ENCODE measurements at regions not wholly inside any gene's neighbourhood (a gene's known extent, or its start where the extent isn't known, plus 50 kb on each side); places are given as distances from the start of the nearest gene placed in this dataset.

DNA sequence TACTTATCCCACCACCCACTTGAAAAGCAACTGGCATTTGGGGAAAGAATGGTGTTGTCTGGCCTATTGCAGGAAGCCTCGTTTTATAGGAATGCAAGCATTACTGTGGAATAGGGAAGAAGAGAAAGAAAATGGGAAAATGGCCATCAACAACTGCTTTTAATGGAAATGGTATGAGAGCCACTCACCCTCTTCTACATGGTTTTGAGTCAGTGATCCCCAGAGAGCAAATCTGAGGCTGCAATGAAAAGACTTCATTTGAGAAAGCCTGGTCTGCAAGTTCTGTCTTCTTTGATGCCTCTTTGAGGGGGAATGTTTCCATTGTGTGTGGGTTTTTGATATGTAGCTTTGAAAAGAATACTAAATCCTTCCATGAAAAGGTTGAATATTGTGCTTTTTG is 172.3 kb upstream of the HDDC2 start:
- H3K79me2 ChIP-seq (ENCODE audit: control insufficient read depth, insufficient read depth, low read length) = no peaks in the 10 kb centered on the region
- no peak overlapping the region for H3K9ac ChIP-seq (replicated peaks; ENCODE audit: extremely low read depth, insufficient read depth, low read length)
- H3K4me1 ChIP-seq (ENCODE audit: control insufficient read depth, extremely low read depth, insufficient read depth, low read length) = no peaks in the 10 kb centered on the region

More for the DNA sequence above, 172.3 kb upstream of the HDDC2 start:
- H3K36me3 ChIP-seq (ENCODE audit: control insufficient read depth in 2 of 2, extremely low read depth in 1 of 2, insufficient read depth in 2 of 2, low read length in 2 of 2) = no peaks in the 10 kb centered on the region
- H3K9me3 ChIP-seq (replicated peaks; ENCODE audit: control insufficient read depth, insufficient read depth, low read length) = no peaks in the 10 kb centered on the region
- H3K27me3 ChIP-seq (ENCODE audit: control insufficient read depth in 2 of 2, insufficient read depth in 2 of 2, low read length in 2 of 2) = peaks cover 1 to 16% of the 10 kb centered on the region in 2 experiments
- FAIRE-seq (no peak), DNase-seq (ENCODE audit: low read depth, low spot score) (no peak)
- no peaks in the 10 kb centered on the region for H3K9me1 ChIP-seq (replicated peaks; ENCODE audit: control insufficient read depth, extremely low read depth, insufficient read depth, low read length)
- CTCF ChIA-PET = no interaction called here
- no peak overlapping the region for H3K4me2 ChIP-seq (ENCODE audit: insufficient read depth, low read length)
- TF ChIP-seq JUN (IDR thresholded peaks at IDR 0.05; ENCODE audit: borderline replicate concordance, insufficient read depth, insufficient read length, low read depth) (no peak), POLR2AphosphoS5 (IDR thresholded peaks at IDR 0.05; ENCODE audit: insufficient read depth, low read depth, low read length) (no peak), GATA2 (IDR thresholded peaks at IDR 0.05; ENCODE audit: insufficient read depth, insufficient read length, low read depth, low read length) (no peak), EZH2 (IDR thresholded peaks at IDR 0.05; ENCODE audit: borderline replicate concordance, low read depth, low read length, severe bottlenecking) (no peak), POLR2A (IDR thresholded peaks at IDR 0.05; ENCODE audit: low read depth, low read length) (no peak), CTCF (IDR thresholded peaks at IDR 0.05; ENCODE audit: extremely low read depth in 1 of 2, insufficient read depth in 1 of 2, low read depth in 1 of 2, low read length in 2 of 2) (no peak), MYC (IDR thresholded peaks at IDR 0.05; ENCODE audit: low read depth, low read length) (no peak), FOS (IDR thresholded peaks at IDR 0.05; ENCODE audit: borderline replicate concordance, insufficient read depth, low read length) (no peak)
- TF ChIP-seq, protein P1, sequence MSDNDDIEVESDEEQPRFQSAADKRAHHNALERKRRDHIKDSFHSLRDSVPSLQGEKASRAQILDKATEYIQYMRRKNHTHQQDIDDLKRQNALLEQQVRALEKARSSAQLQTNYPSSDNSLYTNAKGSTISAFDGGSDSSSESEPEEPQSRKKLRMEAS (IDR thresholded peaks at IDR 0.05; ENCODE audit: insufficient read depth, insufficient read length) = no peak
- no peaks in the 10 kb centered on the region for H4K20me1 ChIP-seq (replicated peaks; ENCODE audit: control insufficient read depth, extremely low read depth, insufficient read depth, low read length)
- no peak overlapping the region for H2AFZ ChIP-seq (ENCODE audit: low read depth, low read length)
- POLR2A ChIA-PET = no interaction called here
- dilution Hi-C loops (cut with MboI; ENCODE audit: extremely low pct_ligation_motif_present, low sequenced_read_pairs) (no loop called here), intact Hi-C loops (cut with micrococcal nuclease) (no loop called here)
- H3K4me3 ChIP-seq (replicated peaks in 1 of 3; ENCODE audit: insufficient read depth in 1 of 3, low read depth in 1 of 3, low read length in 3 of 3) = no peak overlapping the region
- no peak overlapping the region for H3K27ac ChIP-seq (ENCODE audit: insufficient read depth, low read depth, low read length)
- no TSS peak for BruUV-seq (replicated peaks)

All from endothelial cell of umbilical vein (primary cell).